GM23248 (cell line): ENCODE measurements at regions not wholly inside any gene's neighbourhood (a gene's known extent, or its start where the extent isn't known, plus 50 kb on each side); places are given as distances from the start of the nearest gene placed in this dataset.

Source experiments
- DNase-seq: peaks from one replicate; pipeline ENCODE4 v3.0.0-alpha.2; 2015
- H2AFZ ChIP-seq: fragments of 200-600 bp; sonication (generic); 2 replicates; pipeline ENCODE4 v1.6.1; 2016; ENCODE audit warnings: antibody characterized with exemption
- H3F3A ChIP-seq: fragments of 200-600 bp; sonication (generic); 2 replicates; pipeline ENCODE4 v1.6.1; 2016; ENCODE audit warnings: mild to moderate bottlenecking, antibody characterized with exemption, mixed run types; ENCODE audit not compliant: insufficient read depth
- H3K27ac ChIP-seq: fragments of 200-600 bp; sonication (generic); 2 replicates; pipeline ENCODE4 v1.5.1; 2016; ENCODE audit warnings: mild to moderate bottlenecking
- H3K27me3 ChIP-seq: fragments of 200-600 bp; sonication (generic); replicated peaks from 2 replicates; pipeline ENCODE4 v1.6.1; 2016; ENCODE audit warnings: mild to moderate bottlenecking; ENCODE audit not compliant: insufficient read depth
- H3K36me3 ChIP-seq: fragments of 200-600 bp; sonication (generic); 2 replicates; pipeline ENCODE4 v1.6.1; 2016; ENCODE audit warnings: low read depth, mild to moderate bottlenecking
- H3K4me1 ChIP-seq: fragments of 200-600 bp; sonication (generic); 2 replicates; pipeline ENCODE4 v1.6.1; 2016; ENCODE audit warnings: mild to moderate bottlenecking; ENCODE audit not compliant: insufficient read depth
- H3K4me2 ChIP-seq: fragments of 200-600 bp; sonication (generic); one replicate; pipeline ENCODE4 v1.6.1; 2016; ENCODE audit warnings: mild to moderate bottlenecking; ENCODE audit not compliant: unreplicated experiment
- H3K4me3 ChIP-seq: fragments of 200-600 bp; sonication (generic); 2 replicates; pipeline ENCODE4 v1.5.1; 2016; ENCODE audit warnings: mild to moderate bottlenecking
- H3K79me2 ChIP-seq: fragments of 200-600 bp; sonication (generic); 2 replicates; pipeline ENCODE4 v1.6.1; 2016; ENCODE audit warnings: mild to moderate bottlenecking; ENCODE audit not compliant: insufficient read depth
- H3K9ac ChIP-seq: fragments of 200-600 bp; sonication (generic); 2 replicates; pipeline ENCODE4 v1.6.1; 2016; ENCODE audit warnings: mild to moderate bottlenecking
- H3K9me2 ChIP-seq: fragments of 200-600 bp; sonication (generic); 2 replicates; pipeline ENCODE4 v1.6.1; 2016; ENCODE audit warnings: mixed run types, mild to moderate bottlenecking, moderate library complexity; ENCODE audit not compliant: insufficient read depth
- H3K9me3 ChIP-seq: fragments of 200-600 bp; sonication (generic); one replicate; pipeline ENCODE4 v1.6.1; 2017; ENCODE audit warnings: low read depth
- H4K20me1 ChIP-seq: fragments of 200-600 bp; sonication (generic); 2 replicates; pipeline ENCODE4 v1.6.0; 2016; ENCODE audit not compliant: insufficient read depth
- EZH2 ChIP-seq: fragments of 200-600 bp; sonication (generic); IDR thresholded peaks from 2 replicates; pipeline ENCODE4 v1.6.1; 2018; ENCODE audit warnings: antibody characterized with exemption, mild to moderate bottlenecking; ENCODE audit not compliant: insufficient read depth, poor library complexity, severe bottlenecking
- EZH2phosphoT487 ChIP-seq: fragments of 200-600 bp; sonication (generic); IDR thresholded peaks from 2 replicates; pipeline ENCODE4 v1.6.1; 2018; ENCODE audit warnings: antibody characterized with exemption, moderate library complexity, mild to moderate bottlenecking, low read depth; ENCODE audit not compliant: insufficient read depth
- WGBS, 2 experiments: methylation state at CpG; one replicate each; pipeline ENCODE4 v1.1.6; 2015 to 2017; ENCODE audit warnings: low lambda C conversion rate in 2 of 2, low coverage in 1 of 2; ENCODE audit errors: missing lambda C conversion rate in 2 of 2; 5-methylcytosine and 5-hydroxymethylcytosine counted together
- in situ Hi-C: fragments of 300-500 bp; cut with MboI; formaldehyde crosslinking; loops from 2 replicates; pipeline ENCODE4 v1.15.0; 2020

GRCh38 chr5:103441523-103441922 lies 121.1 kb downstream of the NUDT12 start:
- Histone ChIP-seq H3K4me1 (peaks cover 16% of the 10 kb centered on the region), H3K4me2 (no peak overlapping the region), H3K9me2 (no peaks in the 10 kb centered on the region), H4K20me1 (no peaks in the 10 kb centered on the region), H3K9ac (no peak overlapping the region), H3K4me3 (no peak overlapping the region), H2AFZ (no peak overlapping the region; the same call in 1 of the 2 replicates), H3K27ac (no peak overlapping the region), H3F3A (0 out of 2 replicates have a peak, but pooled peaks cover 10% of the 10 kb centered on the region), H3K9me3 (no peaks in the 10 kb centered on the region), H3K79me2 (no peaks in the 10 kb centered on the region), H3K36me3 (no peaks in the 10 kb centered on the region), H3K27me3 (no peaks in the 10 kb centered on the region)
- 23 to 24% methylated on average over 2 of the region's 2 CpGs for WGBS, 2 experiments
- in situ Hi-C loops = no loop called here
- TF ChIP-seq EZH2 (no peak), EZH2phosphoT487 (no peak)
- DNase-seq = no peak

DNA sequence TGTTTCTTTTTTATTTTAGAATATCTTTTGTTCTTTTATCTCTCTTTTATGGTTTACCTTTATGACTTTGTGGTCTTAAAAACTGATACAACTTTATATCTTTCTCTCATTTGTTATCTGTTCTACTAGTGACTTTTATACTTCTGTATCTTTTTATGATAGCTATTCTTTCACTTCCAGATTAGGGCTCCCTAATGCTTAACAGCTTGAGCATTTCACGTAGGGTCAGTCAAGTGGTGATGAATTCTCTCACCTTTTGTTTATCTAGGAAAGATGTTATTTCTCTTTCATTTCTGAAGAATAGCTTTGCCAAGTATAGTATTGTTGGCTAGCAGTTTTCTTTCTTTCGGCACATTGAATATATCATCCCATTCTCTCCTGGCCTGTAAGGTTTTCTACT lies 123.6 kb downstream of the NUDT12 start:
- Histone ChIP-seq H3K9me2 (no peaks in the 10 kb centered on the region), H3K4me2 (no peak overlapping the region), H3K27me3 (no peaks in the 10 kb centered on the region), H3K79me2 (no peaks in the 10 kb centered on the region), H2AFZ (no peak overlapping the region), H3K36me3 (no peaks in the 10 kb centered on the region), H3K9me3 (no peaks in the 10 kb centered on the region), H4K20me1 (no peaks in the 10 kb centered on the region), H3K4me1 (0 out of 2 replicates have a peak, but pooled peaks cover 2% of the 10 kb centered on the region), H3F3A (no peaks in the 10 kb centered on the region), H3K27ac (no peak overlapping the region), H3K9ac (no peak overlapping the region), H3K4me3 (no peak overlapping the region)
- DNase-seq = no peak
- in situ Hi-C loops = no loop called here
- TF ChIP-seq EZH2 (no peak), EZH2phosphoT487 (no peak)
- WGBS, 2 experiments = 70 to 78% methylated on average over 2 of the region's 2 CpGs

DNA sequence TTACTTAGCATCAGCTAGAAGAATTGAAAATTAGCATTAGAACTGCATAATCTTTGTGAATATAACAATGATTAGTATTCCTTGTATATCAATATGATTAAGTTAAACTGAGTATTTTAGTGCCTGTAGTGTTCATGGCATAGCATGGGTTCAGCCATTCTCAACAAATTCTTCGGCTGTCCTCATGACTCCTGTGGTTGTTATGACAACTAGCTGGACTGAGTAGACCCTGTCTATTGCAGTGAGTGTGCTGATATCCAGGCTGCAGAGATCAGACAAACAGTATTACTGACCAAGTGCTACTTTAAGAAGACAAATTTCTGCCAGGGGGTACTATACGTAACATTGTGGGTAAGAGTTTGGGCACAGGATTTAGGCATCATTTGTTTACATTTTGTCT lies 125.9 kb downstream of the NUDT12 start:
- Histone ChIP-seq H3K9ac (no peak overlapping the region), H3K4me2 (no peak overlapping the region), H3K27ac (no peak overlapping the region), H3K36me3 (no peaks in the 10 kb centered on the region), H3K79me2 (no peaks in the 10 kb centered on the region), H3F3A (peaks cover 14% of the 10 kb centered on the region), H3K27me3 (no peaks in the 10 kb centered on the region), H4K20me1 (no peaks in the 10 kb centered on the region), H3K9me3 (no peaks in the 10 kb centered on the region), H3K9me2 (no peaks in the 10 kb centered on the region), H3K4me3 (no peak overlapping the region), H3K4me1 (peaks cover 24% of the 10 kb centered on the region), H2AFZ (no peak overlapping the region)
- no peak for TF ChIP-seq EZH2phosphoT487
- no peak for TF ChIP-seq EZH2
- 81 to 92% methylated on average over 2 of the region's 2 CpGs for WGBS, 2 experiments
- no peak for DNase-seq
- in situ Hi-C loops = no loop called here

DNA sequence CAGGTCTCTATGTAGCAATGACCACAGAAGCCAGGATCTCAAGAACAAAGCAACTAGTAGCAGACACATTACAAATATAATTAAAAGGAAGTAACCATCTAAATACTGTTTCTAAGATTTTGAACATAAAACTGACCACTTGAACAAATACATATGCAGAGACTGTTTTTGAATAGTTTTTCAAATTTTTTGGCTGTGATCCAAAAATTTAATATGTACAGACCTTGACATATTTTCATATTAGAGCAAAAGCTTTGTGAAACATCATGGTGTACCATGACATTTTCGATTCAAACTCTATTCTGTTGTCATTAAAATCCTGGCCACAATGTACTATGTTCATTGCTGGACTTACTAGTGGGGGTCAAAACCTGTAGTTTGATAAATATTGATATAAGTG lies 126.5 kb downstream of the NUDT12 start:
- TF ChIP-seq EZH2 = no peak
- Histone ChIP-seq H3K36me3 (no peaks in the 10 kb centered on the region), H3K4me1 (peaks cover 30% of the 10 kb centered on the region), H3K79me2 (no peaks in the 10 kb centered on the region), H3K9ac (no peak overlapping the region), H3K4me2 (no peak overlapping the region), H3K9me3 (no peaks in the 10 kb centered on the region), H3K27ac (no peak overlapping the region), H3K9me2 (no peaks in the 10 kb centered on the region), H3F3A (peaks cover 14% of the 10 kb centered on the region), H4K20me1 (no peaks in the 10 kb centered on the region), H3K27me3 (no peaks in the 10 kb centered on the region), H3K4me3 (no peak overlapping the region), H2AFZ (no peak overlapping the region)
- in situ Hi-C loops = no loop called here
- 7 to 13% methylated on average over 1 of the region's 1 CpG for WGBS, 2 experiments
- no peak for DNase-seq
